Activated CD4-positive, alpha-beta T cell treated with anti-CD3 and anti-CD28 coated beads, Interleukin-2, Interleukin-6, amounts not matched to agents 100 ng/mL and 50 ng/mL, durations not matched to agents 16 hours and 8 hours (primary cell): ENCODE measurements at regions not wholly inside any gene's neighbourhood (a gene's known extent, or its start where the extent isn't known, plus 50 kb on each side); places are given as distances from the start of the nearest gene placed in this dataset.
"Not testable (repeated sequence)": the region's sequence is repeated elsewhere in the genome, so short reads cannot be mapped to it uniquely, and the experiment has no call there.

Experiments
- DNase-seq: peaks from one replicate; pipeline ENCODE4 v3.0.0-alpha.2; 2020

DNA sequence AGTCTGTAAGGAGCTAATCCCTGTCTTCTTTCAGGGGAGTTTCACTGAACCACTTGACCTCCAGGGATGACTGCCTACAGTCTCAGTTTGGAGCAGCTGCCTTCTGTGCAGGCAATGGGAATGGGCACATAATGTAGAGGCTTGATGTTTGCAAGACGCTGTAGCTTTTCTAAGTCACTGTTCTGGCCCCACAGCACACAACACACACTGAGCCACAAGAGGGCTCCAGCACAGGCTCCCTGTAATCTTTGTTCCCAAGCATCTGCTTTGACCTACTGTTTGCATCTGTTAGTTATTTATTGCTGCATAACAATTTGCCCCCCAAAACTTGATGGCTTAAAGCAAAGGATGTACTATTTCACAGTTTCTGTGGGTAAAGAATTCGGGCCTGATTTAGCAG, 419.0 kb upstream of the ASIC2 start:
- no peak for DNase-seq

DNA sequence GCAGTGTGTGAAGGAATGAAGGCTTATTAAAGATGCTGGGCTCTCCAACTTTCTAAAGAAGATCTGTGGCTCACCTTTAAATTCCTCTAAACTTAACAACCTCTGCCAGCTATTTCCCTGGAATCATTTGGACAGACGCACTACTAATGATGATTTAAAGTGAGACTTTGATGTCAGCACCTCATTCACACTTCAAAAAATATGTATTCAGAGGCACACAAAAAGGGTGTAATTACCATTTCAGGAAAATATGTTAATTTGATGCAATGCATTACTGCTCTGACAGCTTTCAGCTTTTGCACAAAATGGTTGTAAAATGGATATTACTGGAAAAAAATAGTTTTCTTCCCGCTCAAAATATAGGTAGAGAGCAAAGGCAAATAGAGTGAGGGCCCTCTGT, 423.9 kb upstream of the ASIC2 start:
- DNase-seq, result no peak

DNA sequence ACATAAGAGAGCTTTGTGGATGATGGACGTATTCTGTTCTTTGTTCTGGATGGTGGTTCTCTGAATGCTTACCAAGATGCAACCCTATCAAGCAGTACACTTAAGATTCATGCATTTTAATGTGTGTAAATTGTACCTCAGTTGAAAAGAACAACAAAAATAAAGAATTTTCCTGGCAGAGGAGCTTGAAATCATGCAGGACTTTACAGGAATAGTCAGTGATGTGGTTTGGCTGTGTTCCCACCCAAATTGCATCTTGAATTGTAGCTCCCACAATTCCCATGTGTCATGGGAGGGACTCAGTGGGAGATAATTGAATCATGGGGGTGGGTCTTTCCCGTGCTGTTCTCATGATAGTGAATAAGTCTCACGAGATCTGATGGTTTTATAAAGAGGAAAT, 430.6 kb upstream of the ASIC2 start:
- not testable (repeated sequence) for DNase-seq

DNA sequence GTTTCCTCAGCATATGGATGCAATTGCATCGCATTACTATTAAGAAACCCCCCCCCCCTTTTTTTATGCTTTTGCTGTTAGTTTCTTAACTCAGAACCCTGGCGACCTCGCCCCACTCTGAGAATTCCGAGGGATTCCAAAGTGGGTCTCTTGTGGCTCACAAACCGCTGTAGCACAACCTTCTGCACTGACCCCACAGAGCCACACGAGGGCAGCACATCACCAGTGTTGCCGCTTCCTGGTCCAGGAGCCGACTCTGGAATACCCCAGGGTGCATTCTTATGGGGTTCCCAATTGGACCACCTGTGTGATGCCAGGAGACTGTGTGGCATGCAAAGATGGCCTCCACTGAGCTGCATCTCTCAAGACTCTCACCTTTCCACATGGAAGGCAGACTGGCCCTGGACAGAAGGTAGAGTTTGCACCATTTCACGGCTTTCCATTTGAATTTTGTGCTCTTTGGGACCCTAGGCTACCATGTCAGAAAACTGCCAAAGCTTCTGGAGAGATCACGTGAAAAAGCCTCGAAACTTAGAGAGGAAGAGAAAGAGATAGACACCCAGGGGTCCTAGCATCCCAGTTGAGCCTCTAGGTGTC, 432.7 kb upstream of the ASIC2 start:
- peak; percentile 36 for DNase-seq

- DNase-seq, result no peak
Observed at GRCh38 chr17:33730131-33730530, 437.0 kb upstream of the ASIC2 start.

- DNase-seq, result no peak
Observed at GRCh38 chr17:33732116-33732515, 439.0 kb upstream of the ASIC2 start.

GRCh38 chr17:33739714-33740113, 446.6 kb upstream of the ASIC2 start:
- DNase-seq, result no peak

- no peak for DNase-seq
Observed at GRCh38 chr17:33745047-33745760, 452.1 kb upstream of the ASIC2 start.

GRCh38 chr17:33749171-33749570, 456.1 kb upstream of the ASIC2 start:
- DNase-seq, result no peak

- peak; percentile 76 for DNase-seq
Observed at GRCh38 chr17:33750943-33751701, 458.0 kb upstream of the ASIC2 start.

- DNase-seq, result no peak
Observed at GRCh38 chr17:33751702-33752065, 458.6 kb upstream of the ASIC2 start.

DNA sequence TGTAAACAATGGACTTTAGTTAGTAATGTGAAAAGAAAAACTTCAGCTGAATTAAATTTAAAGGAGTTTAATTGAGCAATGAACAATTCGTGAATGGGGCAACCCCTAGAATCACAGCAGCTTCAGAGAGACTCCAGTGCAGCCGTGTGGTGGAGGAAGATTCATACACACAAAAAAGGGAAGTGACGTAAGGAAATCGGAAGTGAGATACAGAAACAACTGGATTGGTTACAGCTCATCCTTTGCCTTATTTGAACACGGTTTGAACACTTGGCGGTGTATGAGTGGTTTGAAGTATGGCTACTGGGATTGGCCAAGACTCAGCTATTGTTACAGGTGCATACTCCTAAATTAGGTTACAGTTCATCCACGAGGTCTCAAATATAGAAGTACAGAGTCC, 460.4 kb upstream of the ASIC2 start:
- DNase-seq, result no peak

DNA sequence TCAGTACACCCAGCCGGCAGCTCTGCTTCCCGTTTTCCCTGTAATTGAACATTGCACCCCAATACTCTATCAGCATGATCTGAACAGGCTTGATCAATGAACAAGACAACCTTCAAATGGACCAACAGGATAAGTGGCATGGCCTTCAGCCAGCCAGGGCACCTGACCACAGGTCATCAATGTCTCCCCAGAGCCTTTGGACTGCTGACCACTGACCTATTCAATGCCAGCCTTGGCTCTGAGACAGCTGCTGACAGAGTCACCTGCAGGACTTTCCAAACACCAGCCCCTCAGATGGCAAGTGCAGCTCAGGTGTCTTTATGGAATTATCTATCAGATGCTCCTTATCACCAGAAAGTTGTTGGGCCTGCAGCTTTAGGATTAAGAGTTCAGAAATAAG, 462.9 kb upstream of the ASIC2 start:
- no peak for DNase-seq

DNA sequence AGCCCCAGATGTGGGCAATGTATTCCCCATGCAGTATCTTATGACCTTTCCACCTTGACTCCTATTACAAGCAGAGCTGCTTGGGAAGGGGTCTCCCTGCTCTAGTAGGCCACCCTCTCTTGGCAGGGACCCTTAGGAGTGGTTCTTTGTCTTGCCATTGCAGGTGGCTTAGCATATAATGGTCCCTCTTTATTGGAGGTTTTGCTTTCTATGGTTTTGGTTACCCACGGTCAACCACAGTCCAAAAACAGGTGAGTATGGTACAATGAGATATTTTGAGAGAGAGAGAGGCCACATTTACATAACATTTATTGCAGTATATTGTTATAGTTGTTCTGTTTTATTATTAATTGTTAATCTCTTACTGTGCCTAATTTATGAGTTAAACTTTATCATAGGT, 472.8 kb upstream of the ASIC2 start:
- DNase-seq, result no peak

DNA sequence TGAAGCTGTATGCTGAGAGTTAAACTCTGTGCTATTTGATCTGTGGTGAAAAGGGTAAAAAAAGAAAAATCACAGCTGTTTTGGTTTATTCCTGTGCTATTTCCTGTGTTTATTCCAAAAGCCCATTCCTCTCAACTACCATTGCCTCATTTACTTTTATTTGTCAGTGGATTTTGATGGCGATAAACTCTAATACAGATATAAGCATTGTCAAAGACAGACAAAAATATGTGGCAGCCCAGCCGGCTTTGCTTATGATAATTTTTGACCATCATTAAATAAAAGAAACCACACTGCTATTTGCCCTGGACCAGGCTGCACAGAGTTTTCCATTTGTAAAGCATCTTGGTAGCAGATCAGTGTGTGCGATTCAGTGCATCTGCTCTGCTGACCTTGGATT, 473.6 kb upstream of the ASIC2 start:
- no peak for DNase-seq

DNA sequence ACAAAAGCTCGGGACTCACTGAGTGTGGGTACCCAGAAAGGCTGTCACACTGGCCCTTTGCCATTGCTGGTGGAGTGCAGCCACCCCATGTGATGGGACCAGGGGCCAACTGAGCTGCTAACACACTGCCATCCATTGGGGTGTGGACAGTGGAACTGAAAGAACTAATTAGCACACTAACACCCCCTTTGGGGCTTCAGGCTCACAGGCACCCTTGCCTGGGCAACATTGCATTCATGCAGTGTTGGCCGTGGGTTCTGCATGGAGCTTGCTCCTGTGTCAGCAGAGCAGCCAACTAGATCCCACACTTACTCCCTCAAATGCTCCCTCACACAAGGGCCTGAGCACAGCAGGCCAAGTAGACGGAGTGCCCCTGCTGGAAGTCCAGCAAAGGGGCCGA, 476.0 kb upstream of the ASIC2 start:
- DNase-seq, result no peak

- no peak for DNase-seq
Observed at GRCh38 chr17:33776304-33776703, 478.8 kb upstream of the CCL2 start.

- no peak for DNase-seq
Observed at GRCh38 chr17:33776903-33777302, 478.2 kb upstream of the CCL2 start.

- DNase-seq, result no peak
Observed at GRCh38 chr17:33777674-33778073, 477.4 kb upstream of the CCL2 start.

DNA sequence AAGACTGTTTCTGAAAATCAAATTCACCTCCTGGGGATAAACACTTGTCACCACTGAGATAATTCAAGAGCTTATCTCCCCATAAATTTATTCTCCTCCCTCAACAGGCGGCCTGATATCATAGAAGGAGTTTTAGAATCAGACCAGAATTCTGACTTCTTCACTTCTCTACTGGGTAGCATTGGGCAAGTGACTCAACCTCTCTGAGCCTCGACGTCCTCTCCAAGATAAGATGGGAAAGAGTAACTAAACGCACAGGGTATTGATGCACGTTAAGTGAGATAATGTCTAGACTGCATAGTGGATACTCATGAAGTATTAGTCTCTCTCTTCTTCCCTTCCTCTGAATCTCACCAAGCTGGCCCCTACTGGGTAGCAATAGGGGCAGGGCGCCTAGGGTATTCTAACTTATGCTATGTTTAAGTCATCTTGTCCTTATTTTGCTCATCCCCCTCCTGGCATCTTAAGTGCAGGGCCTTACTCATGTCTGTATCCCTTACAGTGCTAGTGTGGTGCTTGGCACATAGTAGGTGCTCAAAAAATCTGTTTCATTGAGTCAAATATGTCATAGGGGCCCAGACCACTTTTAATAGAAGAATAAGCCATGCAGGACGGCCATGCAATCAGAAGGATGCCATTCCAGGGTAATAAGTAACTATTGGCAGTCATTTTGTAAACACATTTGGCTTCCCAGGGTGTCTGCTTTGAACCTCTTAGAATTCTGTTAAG, 476.4 kb upstream of the CCL2 start:
- no peak for DNase-seq

GRCh38 chr17:33779234-33779591, 475.9 kb upstream of the CCL2 start:
- DNase-seq, result peak; percentile 55

DNA sequence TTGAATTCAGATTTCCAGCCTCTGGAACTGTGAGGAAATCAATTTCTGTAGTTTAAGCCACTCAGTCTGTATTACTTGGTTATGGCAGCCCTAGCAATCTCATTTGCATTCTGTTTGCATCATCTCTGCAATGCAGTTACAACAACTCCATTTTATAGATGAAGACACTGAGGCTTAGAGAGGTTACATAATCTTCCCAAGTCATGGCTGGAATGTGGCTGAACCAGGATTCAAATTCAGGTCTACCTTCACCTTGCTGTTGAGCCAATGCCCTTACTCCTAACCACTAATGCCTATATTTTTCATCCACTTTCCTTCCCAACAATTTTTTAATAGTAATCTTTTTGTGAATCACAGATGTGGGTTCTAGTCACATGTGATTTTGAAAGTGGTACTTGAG, 469.8 kb upstream of the CCL2 start:
- DNase-seq, result no peak

DNA sequence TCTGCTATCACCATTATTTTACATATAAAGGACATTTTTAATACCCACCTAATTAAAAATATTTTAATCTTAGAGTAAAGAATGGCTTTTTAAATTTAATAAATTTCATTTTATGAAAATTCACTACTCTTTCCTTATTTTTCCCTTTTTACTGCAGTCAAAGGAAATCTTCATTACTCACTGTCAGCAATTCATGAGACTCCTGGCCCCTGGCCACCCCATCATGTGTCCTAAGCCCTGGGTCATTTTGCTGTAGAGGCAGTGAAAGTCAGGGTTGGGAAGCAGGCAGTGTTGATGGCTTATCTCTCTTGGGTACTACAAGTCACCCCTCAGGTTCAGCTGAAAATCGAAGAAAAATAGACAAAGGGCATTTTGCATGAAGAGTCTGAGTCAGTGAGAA, 468.6 kb upstream of the CCL2 start:
- no peak for DNase-seq

- no peak for DNase-seq
Observed at GRCh38 chr17:33789658-33790057, 465.4 kb upstream of the CCL2 start.
